ENCODE measurements at regions not wholly inside any gene's neighbourhood (a gene's known extent, or its start where the extent isn't known, plus 50 kb on each side); places are given as distances from the start of the nearest gene placed in this dataset.

DNA sequence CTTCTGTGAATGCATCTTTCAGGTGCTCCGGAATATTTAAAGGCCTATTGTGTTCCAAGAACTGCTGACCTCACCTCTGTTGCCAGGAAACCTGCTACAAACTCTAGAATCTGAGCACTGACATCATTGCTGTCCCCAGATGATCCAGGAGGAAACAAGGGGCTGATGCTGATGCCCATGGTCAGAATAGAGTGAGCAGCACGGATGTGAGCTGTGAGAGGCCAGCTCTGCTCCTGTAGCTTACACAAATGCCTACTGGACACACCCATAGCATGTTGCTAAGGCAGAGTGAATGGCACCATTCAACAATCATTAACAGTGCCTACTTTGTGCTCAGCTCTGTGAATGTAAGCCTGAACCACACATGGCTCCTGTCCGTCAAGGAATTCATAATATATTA lies 276.7 kb upstream of the API5 start:
- no peak for DNase-seq

DNA sequence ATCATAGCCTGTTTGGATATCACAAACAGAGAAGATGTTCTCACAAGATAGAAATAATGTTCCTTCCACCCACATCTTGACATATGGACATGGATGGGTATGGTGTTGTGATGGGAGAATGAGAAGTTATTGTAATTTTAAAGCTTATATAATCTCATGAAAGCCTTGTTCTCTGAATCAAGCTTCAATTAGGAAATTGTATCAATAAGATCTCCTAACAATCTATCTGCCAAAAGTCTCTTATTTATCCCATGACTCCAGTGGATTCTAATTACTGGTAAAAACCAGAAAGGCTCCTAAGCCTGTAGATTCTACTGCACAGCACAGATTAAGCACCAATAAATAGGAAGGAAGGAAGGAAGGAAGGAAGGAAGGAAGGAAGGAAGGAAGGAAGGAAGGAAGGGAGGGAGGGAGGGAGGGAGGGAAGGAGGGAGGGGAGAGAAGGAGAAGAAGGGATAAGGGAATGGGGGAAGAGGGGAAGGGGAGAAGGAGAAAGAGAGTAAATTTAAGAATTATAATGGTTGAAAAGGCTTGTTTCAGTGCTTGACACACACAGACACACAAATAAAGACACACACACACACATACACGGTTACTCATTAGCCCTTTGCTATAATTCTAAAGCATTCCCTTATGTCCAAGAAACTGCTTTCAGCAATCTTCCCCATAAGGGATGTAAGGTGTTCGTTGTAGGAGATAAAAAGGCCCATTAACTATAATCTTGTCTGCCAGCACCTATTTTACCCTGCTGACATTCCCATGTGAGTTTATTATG lies 258.0 kb upstream of the API5 start:
- H3K9me2 ChIP-seq (replicated peaks; ENCODE audit: insufficient read depth, low read length): no peaks in the 10 kb centered on the region
- no peaks in the 10 kb centered on the region for H3K4me1 ChIP-seq (ENCODE audit: low read length)
- DNase-seq: no peak
- H3K4me3 ChIP-seq (ENCODE audit: low read length): no peak overlapping the region
- no peak overlapping the region for H3K9ac ChIP-seq (ENCODE audit: low read length)
- no peak overlapping the region for H2AFZ ChIP-seq (ENCODE audit: low read length)
- H3K9me3 ChIP-seq (replicated peaks; ENCODE audit: insufficient read depth, low read length): no peaks in the 10 kb centered on the region
- no peaks in the 10 kb centered on the region for H3K36me3 ChIP-seq (replicated peaks; ENCODE audit: insufficient read depth, low read length)
- no peak overlapping the region for H3K4me2 ChIP-seq (ENCODE audit: low read depth, low read length)
- H3K27me3 ChIP-seq (replicated peaks; ENCODE audit: insufficient read depth, low read length): no peaks in the 10 kb centered on the region
- H3K79me2 ChIP-seq (ENCODE audit: low read length): no peaks in the 10 kb centered on the region
- no peaks in the 10 kb centered on the region for H4K20me1 ChIP-seq (ENCODE audit: insufficient read depth, low read length)
- no peak overlapping the region for H3K27ac ChIP-seq (ENCODE audit: low read length)
- TF ChIP-seq EZH2phosphoT487 (IDR thresholded peaks at IDR 0.05; ENCODE audit: low read length): no peak
- TF ChIP-seq EZH2 (optimal IDR thresholded peaks at IDR 0.05; ENCODE audit: low read depth, low read length): no peak
- TF ChIP-seq, protein P1, sequence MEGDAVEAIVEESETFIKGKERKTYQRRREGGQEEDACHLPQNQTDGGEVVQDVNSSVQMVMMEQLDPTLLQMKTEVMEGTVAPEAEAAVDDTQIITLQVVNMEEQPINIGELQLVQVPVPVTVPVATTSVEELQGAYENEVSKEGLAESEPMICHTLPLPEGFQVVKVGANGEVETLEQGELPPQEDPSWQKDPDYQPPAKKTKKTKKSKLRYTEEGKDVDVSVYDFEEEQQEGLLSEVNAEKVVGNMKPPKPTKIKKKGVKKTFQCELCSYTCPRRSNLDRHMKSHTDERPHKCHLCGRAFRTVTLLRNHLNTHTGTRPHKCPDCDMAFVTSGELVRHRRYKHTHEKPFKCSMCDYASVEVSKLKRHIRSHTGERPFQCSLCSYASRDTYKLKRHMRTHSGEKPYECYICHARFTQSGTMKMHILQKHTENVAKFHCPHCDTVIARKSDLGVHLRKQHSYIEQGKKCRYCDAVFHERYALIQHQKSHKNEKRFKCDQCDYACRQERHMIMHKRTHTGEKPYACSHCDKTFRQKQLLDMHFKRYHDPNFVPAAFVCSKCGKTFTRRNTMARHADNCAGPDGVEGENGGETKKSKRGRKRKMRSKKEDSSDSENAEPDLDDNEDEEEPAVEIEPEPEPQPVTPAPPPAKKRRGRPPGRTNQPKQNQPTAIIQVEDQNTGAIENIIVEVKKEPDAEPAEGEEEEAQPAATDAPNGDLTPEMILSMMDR (IDR thresholded peaks at IDR 0.05; ENCODE audit: low read length): no peak
- no peaks in the 10 kb centered on the region for H3F3A ChIP-seq (ENCODE audit: insufficient read depth, low read length)

More for the DNA sequence above, 276.7 kb upstream of the API5 start:
- no peak for TF ChIP-seq EZH2phosphoT487 (IDR thresholded peaks at IDR 0.05; ENCODE audit: low read length)
- TF ChIP-seq, protein P1 (IDR thresholded peaks at IDR 0.05; ENCODE audit: low read length): no peak
- TF ChIP-seq EZH2 (optimal IDR thresholded peaks at IDR 0.05; ENCODE audit: low read depth, low read length): no peak
- Histone ChIP-seq H3K79me2 (ENCODE audit: low read length) (no peaks in the 10 kb centered on the region), H3K4me3 (ENCODE audit: low read length) (no peak overlapping the region), H3K9me2 (replicated peaks; ENCODE audit: insufficient read depth, low read length) (no peaks in the 10 kb centered on the region), H3K4me2 (ENCODE audit: low read depth, low read length) (no peak overlapping the region), H4K20me1 (ENCODE audit: insufficient read depth, low read length) (no peaks in the 10 kb centered on the region), H3K27me3 (replicated peaks; ENCODE audit: insufficient read depth, low read length) (no peaks in the 10 kb centered on the region), H3K9ac (ENCODE audit: low read length) (no peak overlapping the region), H3F3A (ENCODE audit: insufficient read depth, low read length) (no peaks in the 10 kb centered on the region), H2AFZ (ENCODE audit: low read length) (no peak overlapping the region), H3K27ac (ENCODE audit: low read length) (no peak overlapping the region), H3K9me3 (replicated peaks; ENCODE audit: insufficient read depth, low read length) (no peaks in the 10 kb centered on the region), H3K36me3 (replicated peaks; ENCODE audit: insufficient read depth, low read length) (no peaks in the 10 kb centered on the region), H3K4me1 (ENCODE audit: low read length) (no peaks in the 10 kb centered on the region)

DNA sequence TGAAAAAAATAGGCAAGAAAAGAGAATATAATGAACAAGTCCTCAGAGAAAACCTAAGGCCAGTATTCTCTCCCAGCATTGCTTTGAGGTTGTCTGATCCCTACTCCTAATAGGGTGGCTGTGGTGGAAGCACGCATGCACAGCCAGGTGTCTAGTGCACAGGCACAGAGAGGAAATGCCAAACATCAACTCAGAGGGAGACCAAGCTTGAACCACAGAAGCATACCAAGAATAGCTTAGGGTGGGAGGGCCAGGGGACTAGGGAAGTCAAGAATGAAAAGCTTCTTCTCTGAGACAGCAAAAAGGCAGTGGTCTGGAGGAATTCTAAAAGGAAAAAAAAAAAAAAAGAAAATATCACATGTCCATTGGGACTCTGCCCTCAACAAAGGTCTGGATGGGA lies 244.1 kb upstream of the API5 start:
- Histone ChIP-seq H3K4me3 (ENCODE audit: low read length) (no peak overlapping the region), H3K27ac (ENCODE audit: low read length) (no peak overlapping the region), H3F3A (ENCODE audit: insufficient read depth, low read length) (no peaks in the 10 kb centered on the region), H3K36me3 (replicated peaks; ENCODE audit: insufficient read depth, low read length) (no peaks in the 10 kb centered on the region), H3K79me2 (ENCODE audit: low read length) (no peaks in the 10 kb centered on the region), H4K20me1 (ENCODE audit: insufficient read depth, low read length) (no peaks in the 10 kb centered on the region), H2AFZ (ENCODE audit: low read length) (no peak overlapping the region), H3K4me1 (ENCODE audit: low read length) (no peaks in the 10 kb centered on the region), H3K27me3 (replicated peaks; ENCODE audit: insufficient read depth, low read length) (no peaks in the 10 kb centered on the region), H3K4me2 (ENCODE audit: low read depth, low read length) (no peak overlapping the region), H3K9me3 (replicated peaks; ENCODE audit: insufficient read depth, low read length) (no peaks in the 10 kb centered on the region), H3K9ac (ENCODE audit: low read length) (no peak overlapping the region), H3K9me2 (replicated peaks; ENCODE audit: insufficient read depth, low read length) (no peaks in the 10 kb centered on the region)
- no peak for DNase-seq
- TF ChIP-seq EZH2 (optimal IDR thresholded peaks at IDR 0.05; ENCODE audit: low read depth, low read length) (no peak), EZH2phosphoT487 (IDR thresholded peaks at IDR 0.05; ENCODE audit: low read length) (no peak)
- TF ChIP-seq, protein P1 (IDR thresholded peaks at IDR 0.05; ENCODE audit: low read length): no peak

Data from MM.1S (cell line).